Right atrium auricular region (tissue), 2 donors: ENCODE measurements at regions not wholly inside any gene's neighbourhood (a gene's known extent, or its start where the extent isn't known, plus 50 kb on each side); places are given as distances from the start of the nearest gene placed in this dataset.

Experiments
- DNase-seq: peaks from one replicate; pipeline ENCODE4 v3.0.0-alpha.2; 2019; ENCODE audit warnings: low spot score
- H3K27ac ChIP-seq, 2 donors: fragments of 200-600 bp; sonication (generic); 1 replicate in 1 of 2; 2 replicates in 1 of 2; pipeline ENCODE4 v1.5.1; 2016 to 2019
- H3K27me3 ChIP-seq, 2 donors: fragments of 200-600 bp; sonication (generic); one replicate each; pipeline versions ENCODE4 v1.5.1 to v1.6.0; 2017 to 2019
- H3K36me3 ChIP-seq: fragments of 200-600 bp; sonication (generic); one replicate; pipeline ENCODE4 v1.5.1; 2016
- H3K4me1 ChIP-seq, 2 donors: fragments of 200-600 bp; sonication (generic); one replicate each; pipeline versions ENCODE4 v1.5.1 to v1.6.0; 2017 to 2019
- H3K4me3 ChIP-seq, 2 donors: fragments of 200-600 bp; sonication (generic); 1 replicate in 1 of 2; 2 replicates in 1 of 2; pipeline ENCODE4 v1.5.1; 2017 to 2019; ENCODE audit warnings: mild to moderate bottlenecking in 1 of 2, moderate library complexity in 1 of 2
- H3K9me3 ChIP-seq, 2 donors: fragments of 200-600 bp; sonication (generic); one replicate each; pipeline ENCODE4 v1.5.1; 2019
- CTCF ChIP-seq, 2 donors: fragments of 200-600 bp; sonication (generic); IDR thresholded peaks; one replicate each; pipeline ENCODE4 v1.5.1; 2019; ENCODE audit warnings: antibody characterized with exemption in 2 of 2

GRCh38 chr16:55176901-55177300 lies 147.1 kb upstream of the IRX6 start:
- no peak for DNase-seq
- Histone ChIP-seq H3K4me1 (no peaks in the 10 kb centered on the region), H3K36me3 (no peaks in the 10 kb centered on the region), H3K27me3 (no peaks in the 10 kb centered on the region), H3K9me3 (peaks cover 0 to 4% of the 10 kb centered on the region in 2 donors), H3K27ac (no peak overlapping the region), H3K4me3 (no peak overlapping the region)
- TF ChIP-seq CTCF (IDR thresholded peaks at IDR 0.05): no peak

GRCh38 chr16:55179411-55179810 lies 144.6 kb upstream of the IRX6 start:
- H3K27ac ChIP-seq: no peak overlapping the region
- H3K4me3 ChIP-seq: no peak overlapping the region
- DNase-seq: no peak
- no peaks in the 10 kb centered on the region for H3K4me1 ChIP-seq
- H3K27me3 ChIP-seq: no peaks in the 10 kb centered on the region
- H3K9me3 ChIP-seq: peaks cover 0 to 4% of the 10 kb centered on the region in 2 donors
- H3K36me3 ChIP-seq: no peaks in the 10 kb centered on the region
- no peak for TF ChIP-seq CTCF (IDR thresholded peaks at IDR 0.05)

GRCh38 chr16:55179852-55180585 lies 144.0 kb upstream of the IRX6 start:
- no peak for TF ChIP-seq CTCF (IDR thresholded peaks at IDR 0.05)
- no peaks in the 10 kb centered on the region for H3K4me1 ChIP-seq
- H3K27ac ChIP-seq: no peak overlapping the region
- peaks cover 0 to 4% of the 10 kb centered on the region in 2 donors for H3K9me3 ChIP-seq
- no peak overlapping the region for H3K4me3 ChIP-seq
- DNase-seq: no peak
- no peaks in the 10 kb centered on the region for H3K36me3 ChIP-seq
- no peaks in the 10 kb centered on the region for H3K27me3 ChIP-seq

GRCh38 chr16:55184052-55184451 lies 140.0 kb upstream of the IRX6 start:
- no peak overlapping the region for H3K4me3 ChIP-seq
- H3K36me3 ChIP-seq: no peaks in the 10 kb centered on the region
- H3K27ac ChIP-seq: no peak overlapping the region
- H3K4me1 ChIP-seq: no peaks in the 10 kb centered on the region
- H3K9me3 ChIP-seq: no peaks in the 10 kb centered on the region
- no peaks in the 10 kb centered on the region for H3K27me3 ChIP-seq
- no peak for TF ChIP-seq CTCF (IDR thresholded peaks at IDR 0.05)
- DNase-seq: no peak

- H3K4me3 ChIP-seq: no peak overlapping the region
- no peak overlapping the region for H3K27ac ChIP-seq
- H3K9me3 ChIP-seq: no peaks in the 10 kb centered on the region
- no peaks in the 10 kb centered on the region for H3K27me3 ChIP-seq
- no peaks in the 10 kb centered on the region for H3K4me1 ChIP-seq
- H3K36me3 ChIP-seq: no peaks in the 10 kb centered on the region
- no peak for DNase-seq
- TF ChIP-seq CTCF (IDR thresholded peaks at IDR 0.05): no peak
Observed at GRCh38 chr16:55184619-55185018, 139.4 kb upstream of the IRX6 start.

- H3K27me3 ChIP-seq: no peaks in the 10 kb centered on the region
- no peak overlapping the region for H3K4me3 ChIP-seq
- DNase-seq: no peak
- peaks cover 0 to 9% of the 10 kb centered on the region in 2 donors for H3K9me3 ChIP-seq
- H3K36me3 ChIP-seq: no peaks in the 10 kb centered on the region
- no peak for TF ChIP-seq CTCF (IDR thresholded peaks at IDR 0.05)
- H3K27ac ChIP-seq: no peak overlapping the region
- no peaks in the 10 kb centered on the region for H3K4me1 ChIP-seq
Observed at GRCh38 chr16:55189224-55189623, 134.8 kb upstream of the IRX6 start.
